SU-DHL-6 (cell line): ENCODE measurements at regions not wholly inside any gene's neighbourhood (a gene's known extent, or its start where the extent isn't known, plus 50 kb on each side); places are given as distances from the start of the nearest gene placed in this dataset.

Experiments
- CTCF ChIP-seq: fragments of 200-600 bp; sonication (generic); IDR thresholded peaks from one replicate; pipeline ENCODE4 v1.5.1; 2017; ENCODE audit warnings: antibody characterized with exemption, mild to moderate bottlenecking, low read length, moderate library complexity; ENCODE audit not compliant: insufficient read depth, poor library complexity, severe bottlenecking
- EZH2phosphoT487 ChIP-seq: fragments of 200-600 bp; sonication (generic), shearing (Covaris generic); conservative IDR thresholded peaks from 2 replicates; pipeline ENCODE4 v1.6.1; 2018; ENCODE audit warnings: mild to moderate bottlenecking, antibody characterized with exemption, low read length, moderate library complexity, mixed read lengths

DNA sequence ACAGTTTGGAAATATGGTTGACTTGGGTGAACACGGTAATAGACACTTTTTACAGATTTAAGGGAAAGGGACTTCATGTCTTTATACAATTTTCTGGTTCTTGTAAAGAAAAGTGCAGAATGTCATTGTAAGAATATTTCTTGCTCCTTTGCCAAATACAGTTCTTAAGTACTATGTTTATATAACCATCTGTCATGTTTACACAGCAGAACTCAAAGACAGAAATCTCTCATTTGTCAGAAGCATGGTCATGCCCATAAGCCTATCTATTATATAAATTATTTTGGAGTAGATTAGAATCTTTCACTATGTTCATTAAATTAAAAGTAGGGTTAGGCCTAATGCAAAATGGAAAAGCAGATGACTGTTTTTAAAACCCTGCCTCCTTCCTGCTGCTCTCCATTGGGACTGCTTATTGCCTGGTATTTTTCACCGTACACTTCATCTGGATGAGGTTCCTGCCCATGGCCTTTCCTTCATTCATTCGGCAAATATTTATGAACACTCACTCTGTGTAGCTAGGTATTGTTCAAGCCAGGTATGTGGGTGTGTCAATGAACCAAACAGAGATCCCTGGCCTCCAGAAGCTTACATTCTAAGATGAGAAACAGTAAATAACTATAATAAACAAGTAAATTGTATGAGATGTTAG is 558.1 kb downstream of the NR2F1-AS1 start:
- TF ChIP-seq CTCF, result no peak
- no peak for TF ChIP-seq EZH2phosphoT487
